ENCODE measurements at regions not wholly inside any gene's neighbourhood (a gene's known extent, or its start where the extent isn't known, plus 50 kb on each side); places are given as distances from the start of the nearest gene placed in this dataset.

DNA sequence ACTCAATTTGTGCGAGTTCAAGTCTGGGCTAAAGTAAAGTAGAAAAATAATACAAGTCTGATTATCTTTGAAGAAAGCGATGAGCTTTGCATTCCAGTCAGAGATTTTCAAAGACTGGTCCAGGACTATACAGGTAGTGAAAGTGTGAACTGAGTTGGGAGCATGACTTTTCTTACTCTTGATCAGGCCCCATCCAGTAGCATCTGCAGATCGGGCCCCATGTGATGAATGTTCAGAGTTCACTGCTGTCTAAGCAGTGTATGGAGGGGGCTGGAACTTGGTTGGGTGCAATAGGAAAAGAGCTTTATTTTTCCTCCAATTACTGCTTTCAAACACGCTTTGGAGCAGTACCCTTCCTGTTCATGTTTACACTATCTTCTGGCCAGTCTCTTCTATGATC, 747.4 kb upstream of the ID2 start:
- H3K9me3 ChIP-seq (ENCODE audit: control insufficient read depth, low read length), result no peaks in the 10 kb centered on the region
- H3K9ac ChIP-seq (ENCODE audit: low read length), result no peak overlapping the region
- H4K8ac ChIP-seq (ENCODE audit: low read length), result no peak overlapping the region
- no peak overlapping the region for H2BK120ac ChIP-seq (ENCODE audit: low read depth, low read length)
- H3K4me2 ChIP-seq (ENCODE audit: low read length, poor library complexity, severe bottlenecking), result no peak overlapping the region
- no peak overlapping the region for H3K4me3 ChIP-seq (ENCODE audit: insufficient read depth in 1 of 2, low read depth in 1 of 2, low read length in 2 of 2)
- H2BK12ac ChIP-seq (ENCODE audit: low read length in 2 of 2), result no peak overlapping the region
- no peak overlapping the region for H2BK15ac ChIP-seq (ENCODE audit: low read depth, poor library complexity, severe bottlenecking)
- H2BK5ac ChIP-seq (ENCODE audit: low read depth, low read length, poor library complexity, severe bottlenecking), result no peak overlapping the region
- no peak overlapping the region for H4K91ac ChIP-seq (ENCODE audit: low read length)
- no peaks in the 10 kb centered on the region for H3K4me1 ChIP-seq (ENCODE audit: control insufficient read depth, insufficient read depth, low read depth, low read length)
- no peak overlapping the region for H2AK5ac ChIP-seq (ENCODE audit: low read length, severe bottlenecking)
- H2AFZ ChIP-seq (ENCODE audit: low read depth, low read length), result no peak overlapping the region
- no peak overlapping the region for H3K27ac ChIP-seq (ENCODE audit: low read length, poor library complexity, severe bottlenecking)
- DNase-seq, result no peak
- WGBS, result 87% methylated on average over 3 of the region's 4 CpGs
- no peak overlapping the region for H3K4ac ChIP-seq (ENCODE audit: low read depth in 1 of 2, low read length in 2 of 2)
- no peak overlapping the region for H3K14ac ChIP-seq (ENCODE audit: low read length in 2 of 2)
- no peaks in the 10 kb centered on the region for H3K27me3 ChIP-seq (ENCODE audit: control insufficient read depth in 1 of 2, insufficient read depth in 1 of 2, low read length in 2 of 2)
- H3K18ac ChIP-seq (ENCODE audit: low read depth in 1 of 2, low read length in 2 of 2), result no peak overlapping the region
- H3K36me3 ChIP-seq (ENCODE audit: control insufficient read depth in 1 of 2, insufficient read depth in 2 of 2, low read depth in 1 of 2, low read length in 2 of 2), result no peaks in the 10 kb centered on the region
- H3K23ac ChIP-seq (ENCODE audit: low read length in 2 of 2), result no peak overlapping the region
- no peaks in the 10 kb centered on the region for H3K79me1 ChIP-seq (replicated peaks; ENCODE audit: low read length, poor library complexity, severe bottlenecking)

- WGBS, result no CpG with 5 or more reads among the region's 1 CpG
Measured at GRCh38 chr2:7937082-7937481, 744.8 kb upstream of the ID2 start.

GRCh38 chr2:7940723-7941122, 741.1 kb upstream of the ID2 start:
- H2BK5ac ChIP-seq (ENCODE audit: low read depth, low read length, poor library complexity, severe bottlenecking), result no peak overlapping the region
- WGBS, result 94% methylated on average over 1 of the region's 3 CpGs
- DNase-seq, result no peak
- H3K4me1 ChIP-seq (ENCODE audit: control insufficient read depth, insufficient read depth, low read depth, low read length), result peaks cover 1% of the 10 kb centered on the region
- H2BK120ac ChIP-seq (ENCODE audit: low read depth, low read length), result no peak overlapping the region
- no peak overlapping the region for H3K27ac ChIP-seq (ENCODE audit: low read length, poor library complexity, severe bottlenecking)
- no peak overlapping the region for H3K14ac ChIP-seq (ENCODE audit: low read length in 2 of 2)
- no peak overlapping the region for H3K9ac ChIP-seq (ENCODE audit: low read length)
- H4K8ac ChIP-seq (ENCODE audit: low read length), result no peak overlapping the region
- no peak overlapping the region for H3K4ac ChIP-seq (ENCODE audit: low read depth in 1 of 2, low read length in 2 of 2)
- no peak overlapping the region for H2AK5ac ChIP-seq (ENCODE audit: low read length, severe bottlenecking)
- H3K4me2 ChIP-seq (ENCODE audit: low read length, poor library complexity, severe bottlenecking), result no peak overlapping the region
- H3K79me1 ChIP-seq (replicated peaks; ENCODE audit: low read length, poor library complexity, severe bottlenecking), result no peaks in the 10 kb centered on the region
- H4K91ac ChIP-seq (ENCODE audit: low read length), result no peak overlapping the region
- H3K4me3 ChIP-seq (ENCODE audit: insufficient read depth in 1 of 2, low read depth in 1 of 2, low read length in 2 of 2), result no peak overlapping the region
- no peak overlapping the region for H3K18ac ChIP-seq (ENCODE audit: low read depth in 1 of 2, low read length in 2 of 2)
- no peak overlapping the region for H3K23ac ChIP-seq (ENCODE audit: low read length in 2 of 2)
- no peaks in the 10 kb centered on the region for H3K36me3 ChIP-seq (ENCODE audit: control insufficient read depth in 1 of 2, insufficient read depth in 2 of 2, low read depth in 1 of 2, low read length in 2 of 2)
- H3K9me3 ChIP-seq (ENCODE audit: control insufficient read depth, low read length), result no peaks in the 10 kb centered on the region
- H2BK15ac ChIP-seq (ENCODE audit: low read depth, poor library complexity, severe bottlenecking), result no peak overlapping the region
- no peak overlapping the region for H2BK12ac ChIP-seq (ENCODE audit: low read length in 2 of 2)
- no peaks in the 10 kb centered on the region for H3K27me3 ChIP-seq (ENCODE audit: control insufficient read depth in 1 of 2, insufficient read depth in 1 of 2, low read length in 2 of 2)
- H2AFZ ChIP-seq (ENCODE audit: low read depth, low read length), result no peak overlapping the region

More at GRCh38 chr2:7937082-7937481, 744.8 kb upstream of the ID2 start:
- H3K36me3 ChIP-seq (ENCODE audit: control insufficient read depth in 1 of 2, insufficient read depth in 2 of 2, low read depth in 1 of 2, low read length in 2 of 2), result no peaks in the 10 kb centered on the region
- no peak overlapping the region for H2BK15ac ChIP-seq (ENCODE audit: low read depth, poor library complexity, severe bottlenecking)
- H3K14ac ChIP-seq (ENCODE audit: low read length in 2 of 2), result no peak overlapping the region
- no peaks in the 10 kb centered on the region for H3K27me3 ChIP-seq (ENCODE audit: control insufficient read depth in 1 of 2, insufficient read depth in 1 of 2, low read length in 2 of 2)
- no peaks in the 10 kb centered on the region for H3K9me3 ChIP-seq (ENCODE audit: control insufficient read depth, low read length)
- DNase-seq, result no peak
- H3K23ac ChIP-seq (ENCODE audit: low read length in 2 of 2), result no peak overlapping the region
- H4K8ac ChIP-seq (ENCODE audit: low read length), result no peak overlapping the region
- H2BK120ac ChIP-seq (ENCODE audit: low read depth, low read length), result no peak overlapping the region
- no peak overlapping the region for H3K4me3 ChIP-seq (ENCODE audit: insufficient read depth in 1 of 2, low read depth in 1 of 2, low read length in 2 of 2)
- H2AK5ac ChIP-seq (ENCODE audit: low read length, severe bottlenecking), result no peak overlapping the region
- no peak overlapping the region for H3K4me2 ChIP-seq (ENCODE audit: low read length, poor library complexity, severe bottlenecking)
- no peaks in the 10 kb centered on the region for H3K79me1 ChIP-seq (replicated peaks; ENCODE audit: low read length, poor library complexity, severe bottlenecking)
- H3K27ac ChIP-seq (ENCODE audit: low read length, poor library complexity, severe bottlenecking), result no peak overlapping the region
- H3K4me1 ChIP-seq (ENCODE audit: control insufficient read depth, insufficient read depth, low read depth, low read length), result peaks cover 1% of the 10 kb centered on the region
- no peak overlapping the region for H2BK5ac ChIP-seq (ENCODE audit: low read depth, low read length, poor library complexity, severe bottlenecking)
- no peak overlapping the region for H2AFZ ChIP-seq (ENCODE audit: low read depth, low read length)
- H3K9ac ChIP-seq (ENCODE audit: low read length), result no peak overlapping the region
- no peak overlapping the region for H3K18ac ChIP-seq (ENCODE audit: low read depth in 1 of 2, low read length in 2 of 2)
- no peak overlapping the region for H4K91ac ChIP-seq (ENCODE audit: low read length)
- no peak overlapping the region for H3K4ac ChIP-seq (ENCODE audit: low read depth in 1 of 2, low read length in 2 of 2)
- H2BK12ac ChIP-seq (ENCODE audit: low read length in 2 of 2), result no peak overlapping the region

DNA sequence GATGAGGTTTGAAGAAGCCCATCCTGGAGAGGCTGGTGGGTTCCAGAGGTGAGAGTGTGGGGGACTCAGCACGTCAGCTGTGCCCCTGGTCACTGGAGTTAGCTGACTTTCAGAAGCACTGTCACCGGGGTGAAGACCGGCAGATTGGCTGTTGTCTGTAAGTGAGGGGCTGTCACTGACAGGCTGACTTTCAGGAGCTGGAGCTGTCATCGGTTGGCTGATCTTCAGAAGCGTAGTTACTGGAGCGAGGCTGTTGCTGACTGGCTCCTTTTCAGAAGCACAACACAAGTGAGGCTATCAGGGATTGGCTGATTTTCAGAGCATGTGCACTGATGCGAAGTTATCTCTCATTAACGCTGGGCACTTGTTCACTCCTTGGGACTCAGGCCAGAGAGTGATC, 738.4 kb upstream of the ID2 start:
- no peak overlapping the region for H2BK15ac ChIP-seq (ENCODE audit: low read depth, poor library complexity, severe bottlenecking)
- no peak overlapping the region for H3K27ac ChIP-seq (ENCODE audit: low read length, poor library complexity, severe bottlenecking)
- H3K14ac ChIP-seq (ENCODE audit: low read length in 2 of 2), result no peak overlapping the region
- no peaks in the 10 kb centered on the region for H3K27me3 ChIP-seq (ENCODE audit: control insufficient read depth in 1 of 2, insufficient read depth in 1 of 2, low read length in 2 of 2)
- no peak overlapping the region for H3K4me2 ChIP-seq (ENCODE audit: low read length, poor library complexity, severe bottlenecking)
- H2BK5ac ChIP-seq (ENCODE audit: low read depth, low read length, poor library complexity, severe bottlenecking), result no peak overlapping the region
- no peak overlapping the region for H2AK5ac ChIP-seq (ENCODE audit: low read length, severe bottlenecking)
- H3K36me3 ChIP-seq (ENCODE audit: control insufficient read depth in 1 of 2, insufficient read depth in 2 of 2, low read depth in 1 of 2, low read length in 2 of 2), result no peaks in the 10 kb centered on the region
- no peak overlapping the region for H4K91ac ChIP-seq (ENCODE audit: low read length)
- DNase-seq, result no peak
- no peak overlapping the region for H3K23ac ChIP-seq (ENCODE audit: low read length in 2 of 2)
- H3K79me1 ChIP-seq (replicated peaks; ENCODE audit: low read length, poor library complexity, severe bottlenecking), result no peaks in the 10 kb centered on the region
- H3K4ac ChIP-seq (ENCODE audit: low read depth in 1 of 2, low read length in 2 of 2), result no peak overlapping the region
- H3K9ac ChIP-seq (ENCODE audit: low read length), result no peak overlapping the region
- 82% methylated on average over 8 of the region's 8 CpGs for WGBS
- H3K9me3 ChIP-seq (ENCODE audit: control insufficient read depth, low read length), result no peaks in the 10 kb centered on the region
- no peak overlapping the region for H4K8ac ChIP-seq (ENCODE audit: low read length)
- H2AFZ ChIP-seq (ENCODE audit: low read depth, low read length), result no peak overlapping the region
- H2BK12ac ChIP-seq (ENCODE audit: low read length in 2 of 2), result no peak overlapping the region
- H3K18ac ChIP-seq (ENCODE audit: low read depth in 1 of 2, low read length in 2 of 2), result no peak overlapping the region
- peaks cover 1% of the 10 kb centered on the region for H3K4me1 ChIP-seq (ENCODE audit: control insufficient read depth, insufficient read depth, low read depth, low read length)
- H3K4me3 ChIP-seq (ENCODE audit: insufficient read depth in 1 of 2, low read depth in 1 of 2, low read length in 2 of 2), result no peak overlapping the region
- H2BK120ac ChIP-seq (ENCODE audit: low read depth, low read length), result no peak overlapping the region

Measured in mesenchymal stem cell (in vitro differentiated cells and primary cell).